MG63 (cell line): ENCODE measurements at regions not wholly inside any gene's neighbourhood (a gene's known extent, or its start where the extent isn't known, plus 50 kb on each side); places are given as distances from the start of the nearest gene placed in this dataset.
"Not testable (repeated sequence)": the region's sequence is repeated elsewhere in the genome, so short reads cannot be mapped to it uniquely, and the experiment has no call there.

ENCODE experiments used
- DNase-seq: peaks from one replicate; pipeline ENCODE4 v3.0.0-alpha.2; 2020
- H3K27me3 ChIP-seq: fragments of 250-450 bp; sonication (Bioruptor Pico); 2 replicates; pipeline ENCODE4 v1.5.1; 2020; ENCODE audit warnings: mild to moderate bottlenecking, moderate library complexity
- H3K36me3 ChIP-seq: fragments of 250-450 bp; sonication (Bioruptor Pico); 2 replicates; pipeline ENCODE4 v1.5.1; 2020; ENCODE audit warnings: mild to moderate bottlenecking, moderate library complexity
- H3K4me3 ChIP-seq: fragments of 250-450 bp; sonication (Bioruptor Pico); 2 replicates; pipeline ENCODE4 v1.5.1; 2020; ENCODE audit warnings: mild to moderate bottlenecking, moderate library complexity
- H3K9me3 ChIP-seq: fragments of 250-450 bp; sonication (Bioruptor Pico); 2 replicates; pipeline ENCODE4 v1.5.1; 2020; ENCODE audit warnings: mild to moderate bottlenecking, moderate library complexity

GRCh38 chr14:84991021-84991420, 538.9 kb upstream of the FLRT2 start:
- no peaks in the 10 kb centered on the region for H3K27me3 ChIP-seq
- no peaks in the 10 kb centered on the region for H3K9me3 ChIP-seq
- no peak overlapping the region for H3K4me3 ChIP-seq
- no peak for DNase-seq
- no peaks in the 10 kb centered on the region for H3K36me3 ChIP-seq

- Histone ChIP-seq H3K9me3 (no peaks in the 10 kb centered on the region), H3K4me3 (no peak overlapping the region), H3K36me3 (no peaks in the 10 kb centered on the region), H3K27me3 (no peaks in the 10 kb centered on the region)
- no peak for DNase-seq
These were observed 531.7 kb upstream of the FLRT2 start for GRCh38 chr14:84998216-84998615.

GRCh38 chr14:85002846-85003245, 527.1 kb upstream of the FLRT2 start:
- no peaks in the 10 kb centered on the region for H3K9me3 ChIP-seq
- no peak overlapping the region for H3K4me3 ChIP-seq
- H3K36me3 ChIP-seq, result no peaks in the 10 kb centered on the region
- no peak for DNase-seq
- H3K27me3 ChIP-seq, result no peaks in the 10 kb centered on the region

GRCh38 chr14:85003805-85004204, 526.1 kb upstream of the FLRT2 start:
- Histone ChIP-seq H3K36me3 (no peaks in the 10 kb centered on the region), H3K9me3 (no peaks in the 10 kb centered on the region), H3K4me3 (no peak overlapping the region), H3K27me3 (no peaks in the 10 kb centered on the region)
- no peak for DNase-seq

- no peak for DNase-seq
These were observed 520.4 kb upstream of the FLRT2 start for GRCh38 chr14:85009506-85009905.

GRCh38 chr14:85010186-85010585, 519.8 kb upstream of the FLRT2 start:
- no peaks in the 10 kb centered on the region for H3K27me3 ChIP-seq
- no peak for DNase-seq
- no peak overlapping the region for H3K4me3 ChIP-seq
- H3K36me3 ChIP-seq, result no peaks in the 10 kb centered on the region
- H3K9me3 ChIP-seq, result no peaks in the 10 kb centered on the region

More at GRCh38 chr14:85009506-85009905, 520.4 kb upstream of the FLRT2 start:
- Histone ChIP-seq H3K9me3 (no peaks in the 10 kb centered on the region), H3K36me3 (no peaks in the 10 kb centered on the region), H3K4me3 (no peak overlapping the region), H3K27me3 (no peaks in the 10 kb centered on the region)

GRCh38 chr14:85016496-85016895, 513.4 kb upstream of the FLRT2 start:
- no peaks in the 10 kb centered on the region for H3K27me3 ChIP-seq
- DNase-seq, result no peak
- no peak overlapping the region for H3K4me3 ChIP-seq
- H3K9me3 ChIP-seq, result no peaks in the 10 kb centered on the region
- H3K36me3 ChIP-seq, result no peaks in the 10 kb centered on the region

- H3K27me3 ChIP-seq, H3K36me3 ChIP-seq, H3K9me3 ChIP-seq, DNase-seq, H3K4me3 ChIP-seq: not testable (repeated sequence)
These were observed 506.1 kb upstream of the FLRT2 start for GRCh38 chr14:85023866-85024265.

- H3K9me3 ChIP-seq, result no peaks in the 10 kb centered on the region
- no peak overlapping the region for H3K4me3 ChIP-seq
- H3K27me3 ChIP-seq, result no peaks in the 10 kb centered on the region
- no peak for DNase-seq
- no peaks in the 10 kb centered on the region for H3K36me3 ChIP-seq
These were observed 505.0 kb upstream of the FLRT2 start for GRCh38 chr14:85024931-85025330.

- no peak overlapping the region for H3K4me3 ChIP-seq
- DNase-seq, result no peak
These were observed 502.1 kb upstream of the FLRT2 start for GRCh38 chr14:85027681-85028370.

GRCh38 chr14:85037411-85037810, 492.5 kb upstream of the FLRT2 start:
- H3K36me3 ChIP-seq, result no peaks in the 10 kb centered on the region
- no peak overlapping the region for H3K4me3 ChIP-seq
- H3K27me3 ChIP-seq, result no peaks in the 10 kb centered on the region
- H3K9me3 ChIP-seq, result no peaks in the 10 kb centered on the region
- no peak for DNase-seq

More at GRCh38 chr14:85027681-85028370, 502.1 kb upstream of the FLRT2 start:
- Histone ChIP-seq H3K36me3 (no peaks in the 10 kb centered on the region), H3K9me3 (no peaks in the 10 kb centered on the region), H3K27me3 (no peaks in the 10 kb centered on the region)

- H3K27me3 ChIP-seq, result no peaks in the 10 kb centered on the region
- no peak for DNase-seq
- no peaks in the 10 kb centered on the region for H3K9me3 ChIP-seq
- H3K36me3 ChIP-seq, result no peaks in the 10 kb centered on the region
- no peak overlapping the region for H3K4me3 ChIP-seq
These were observed 491.2 kb upstream of the FLRT2 start for GRCh38 chr14:85038526-85039352.

- Histone ChIP-seq H3K36me3 (no peaks in the 10 kb centered on the region), H3K27me3 (no peaks in the 10 kb centered on the region), H3K9me3 (no peaks in the 10 kb centered on the region), H3K4me3 (no peak overlapping the region)
- no peak for DNase-seq
These were observed 490.7 kb upstream of the FLRT2 start for GRCh38 chr14:85039353-85039626.

GRCh38 chr14:85040046-85040685, 489.8 kb upstream of the FLRT2 start:
- H3K27me3 ChIP-seq, result no peaks in the 10 kb centered on the region
- DNase-seq, result no peak
- no peaks in the 10 kb centered on the region for H3K36me3 ChIP-seq
- H3K9me3 ChIP-seq, result no peaks in the 10 kb centered on the region
- H3K4me3 ChIP-seq, result no peak overlapping the region

GRCh38 chr14:85041618-85042017, 488.3 kb upstream of the FLRT2 start:
- DNase-seq, result no peak
- H3K4me3 ChIP-seq, result no peak overlapping the region
- no peaks in the 10 kb centered on the region for H3K9me3 ChIP-seq
- H3K36me3 ChIP-seq, result no peaks in the 10 kb centered on the region
- H3K27me3 ChIP-seq, result no peaks in the 10 kb centered on the region

- Histone ChIP-seq H3K36me3 (no peaks in the 10 kb centered on the region), H3K27me3 (no peaks in the 10 kb centered on the region), H3K9me3 (no peaks in the 10 kb centered on the region), H3K4me3 (no peak overlapping the region)
- DNase-seq, result no peak
These were observed 487.6 kb upstream of the FLRT2 start for GRCh38 chr14:85042301-85042700.

- Histone ChIP-seq H3K27me3 (no peaks in the 10 kb centered on the region), H3K36me3 (no peaks in the 10 kb centered on the region), H3K9me3 (no peaks in the 10 kb centered on the region)
These were observed 479.8 kb upstream of the FLRT2 start for GRCh38 chr14:85050180-85050579.

GRCh38 chr14:85052646-85053045, 477.3 kb upstream of the FLRT2 start:
- no peak for DNase-seq
- Histone ChIP-seq H3K9me3 (no peaks in the 10 kb centered on the region), H3K36me3 (no peaks in the 10 kb centered on the region), H3K27me3 (no peaks in the 10 kb centered on the region), H3K4me3 (no peak overlapping the region)

More at GRCh38 chr14:85050180-85050579, 479.8 kb upstream of the FLRT2 start:
- no peak overlapping the region for H3K4me3 ChIP-seq
- no peak for DNase-seq
